HCT116 (cell line): ENCODE measurements at regions not wholly inside any gene's neighbourhood (a gene's known extent, or its start where the extent isn't known, plus 50 kb on each side); places are given as distances from the start of the nearest gene placed in this dataset.

Source experiments
- ATAC-seq: fragments of 200-7000 bp; cut with Tn5 transposase; 2 replicates; pipeline ENCODE4 v1.9.1; 2020; ENCODE audit warnings: mild to moderate bottlenecking, moderate library complexity
- BruUV-seq: library from RNA; stranded (reverse); fragments of 400-500 nt; replicated peaks from 2 replicates; lab custom pipeline; 2021; lab: Mats Ljungman, UMichigan
- CTCF ChIA-PET: fragments of 300-600 bp; sonication (Branson Sonifier 250); formaldehyde crosslinking; loops from one replicate; lab custom pipeline; 2021; ENCODE audit warnings: antibody characterized with exemption; lab: Charles Lee
- POLR2A ChIA-PET: fragments of 300-600, 350-600 bp; sonication (Branson Sonifier 250); formaldehyde crosslinking; loops from one replicate; lab custom pipeline; 2021; ENCODE audit warnings: antibody characterized with exemption; lab: Charles Lee
- RAD21 ChIA-PET, 2 experiments: fragments of 300-600 bp; sonication (Branson Sonifier 250); formaldehyde crosslinking; loops; one replicate each; lab custom pipeline; 2023; ENCODE audit warnings: low total read pairs in 2 of 2; ENCODE audit not compliant: uncharacterized antibody in 2 of 2, unreplicated experiment in 2 of 2, low non-redundant PET in 1 of 2; lab: Charles Lee
- DNase-seq: peaks from one replicate; pipeline ENCODE4 v3.0.0-alpha.2; 2010; ENCODE audit warnings: low read depth, low spot score
- H2AFZ ChIP-seq: fragments of 200-600 bp; shearing (Covaris generic), sonication (generic); 2 replicates; pipeline ENCODE4 v1.6.1; 2017; ENCODE audit warnings: low read depth, mixed run types, mixed read lengths, antibody characterized with exemption, low read length; ENCODE audit not compliant: poor library complexity, severe bottlenecking
- H3K27ac ChIP-seq: 2 replicates; pipeline ENCODE4 v1.5.1; 2012; ENCODE audit warnings: low read depth, low read length
- H3K27me3 ChIP-seq: fragments of 200-600 bp; sonication (generic); 2 replicates; pipeline ENCODE4 v1.6.1; 2016; ENCODE audit warnings: mixed run types, low read length, mixed read lengths; ENCODE audit not compliant: insufficient read depth
- H3K36me3 ChIP-seq, 2 experiments: fragments of 200-500 bp in 1 of 2; fragments of 200-600 bp in 1 of 2; sonication (Bioruptor generic) in 1 of 2; sonication (generic) in 1 of 2; 2 replicates each; pipeline versions ENCODE4 v1.5.1 to v1.6.1; 2014 to 2016; ENCODE audit warnings: low read length in 2 of 2, inconsistent platforms in 1 of 2, mixed read lengths in 1 of 2, mixed run types in 1 of 2; ENCODE audit not compliant: insufficient read depth in 2 of 2, control insufficient read depth in 1 of 2
- H3K4me1 ChIP-seq, 2 experiments: fragments of 200-600 bp in 1 of 2; sonication (generic) in 1 of 2; 2 replicates each; pipeline versions ENCODE4 v1.5.1 to v1.6.1; 2012 to 2017; ENCODE audit warnings: low read length in 2 of 2, inconsistent platforms in 1 of 2, mild to moderate bottlenecking in 1 of 2, mixed read lengths in 1 of 2, mixed run types in 1 of 2, moderate library complexity in 1 of 2; ENCODE audit not compliant: insufficient read depth in 2 of 2, control insufficient read depth in 1 of 2
- H3K4me2 ChIP-seq: fragments of 200-600 bp; sonication (generic); 2 replicates; pipeline ENCODE4 v1.6.1; 2017; ENCODE audit warnings: mixed run types, low read length, mixed read lengths
- H3K4me3 ChIP-seq, 2 experiments: fragments of 200-600 bp in 1 of 2; sonication (generic) in 1 of 2; replicated peaks in 1 of 2; 2 replicates each; pipeline ENCODE4 v1.5.1; 2011 to 2016; ENCODE audit warnings: low read length in 2 of 2, control low read depth in 1 of 2, low read depth in 1 of 2, mild to moderate bottlenecking in 1 of 2, mixed read lengths in 1 of 2, mixed run types in 1 of 2
- H3K79me2 ChIP-seq: fragments of 200-600 bp; sonication (generic); 2 replicates; pipeline ENCODE4 v1.6.1; 2017; ENCODE audit warnings: mild to moderate bottlenecking, mixed run types, low read length, moderate library complexity, mixed read lengths; ENCODE audit not compliant: insufficient read depth
- H3K9ac ChIP-seq: fragments of 200-600 bp; sonication (generic); 2 replicates; pipeline ENCODE4 v1.6.1; 2016; ENCODE audit warnings: low read length, mixed read lengths
- H3K9me2 ChIP-seq: fragments of 200-600 bp; sonication (generic), shearing (Covaris generic); 2 replicates; pipeline ENCODE4 v1.6.1; 2017; ENCODE audit warnings: mixed run types, mild to moderate bottlenecking, moderate library complexity; ENCODE audit not compliant: insufficient read depth
- H3K9me3 ChIP-seq, 2 experiments: fragments of 200-500 bp in 1 of 2; fragments of 200-600 bp in 1 of 2; sonication (Bioruptor generic) in 1 of 2; sonication (generic) in 1 of 2; 2 replicates each; pipeline ENCODE4 v1.6.1; 2014 to 2017; ENCODE audit warnings: low read length in 2 of 2, mixed read lengths in 2 of 2, inconsistent platforms in 1 of 2, low read depth in 1 of 2, mild to moderate bottlenecking in 1 of 2, mixed run types in 1 of 2, moderate library complexity in 1 of 2; ENCODE audit not compliant: control insufficient read depth in 1 of 2, insufficient read depth in 1 of 2
- H4K20me1 ChIP-seq: fragments of 200-600 bp; sonication (generic), shearing (Covaris generic); 2 replicates; pipeline ENCODE4 v1.6.1; 2017; ENCODE audit warnings: mixed run types, mild to moderate bottlenecking, moderate library complexity; ENCODE audit not compliant: insufficient read depth
- ATF3 ChIP-seq: IDR thresholded peaks from 2 replicates; pipeline ENCODE4 v1.6.1; 2012
- CBX3 ChIP-seq: IDR thresholded peaks from 2 replicates; pipeline ENCODE4 v1.6.1; 2012; ENCODE audit warnings: low read depth
- CEBPB ChIP-seq: IDR thresholded peaks from 2 replicates; pipeline ENCODE4 v1.6.1; 2012; ENCODE audit warnings: low read depth
- ELF1 ChIP-seq: IDR thresholded peaks from 2 replicates; pipeline ENCODE4 v1.6.1; 2012; ENCODE audit warnings: low read depth, borderline replicate concordance
- EZH2 ChIP-seq: fragments of 200-600 bp; sonication (generic); IDR thresholded peaks from 2 replicates; pipeline ENCODE4 v1.6.1; 2017; ENCODE audit warnings: antibody characterized with exemption, mixed run types
- FOSL1 ChIP-seq: IDR thresholded peaks from 2 replicates; pipeline ENCODE4 v1.6.1; 2012; ENCODE audit warnings: low read depth
- JUND ChIP-seq: IDR thresholded peaks from 2 replicates; pipeline ENCODE4 v1.6.1; 2012
- POLR2AphosphoS5 ChIP-seq: IDR thresholded peaks from 2 replicates; pipeline ENCODE4 v1.6.1; 2011; ENCODE audit warnings: mild to moderate bottlenecking, low read depth, low read length, moderate library complexity
- RAD21 ChIP-seq: IDR thresholded peaks from 2 replicates; pipeline ENCODE4 v1.6.1; 2012; ENCODE audit warnings: low read depth, mild to moderate bottlenecking
- REST ChIP-seq: IDR thresholded peaks from 2 replicates; pipeline ENCODE4 v1.6.1; 2012; ENCODE audit warnings: low read depth
- SP1 ChIP-seq: IDR thresholded peaks from 2 replicates; pipeline ENCODE4 v1.6.1; 2012; ENCODE audit warnings: low read depth
- SRF ChIP-seq: IDR thresholded peaks from 2 replicates; pipeline ENCODE4 v1.6.1; 2012; ENCODE audit warnings: low read depth
- YY1 ChIP-seq: IDR thresholded peaks from 2 replicates; pipeline ENCODE4 v1.6.1; 2011; ENCODE audit warnings: low read length, low read depth, moderate library complexity, mild to moderate bottlenecking; ENCODE audit not compliant: insufficient replicate concordance; ENCODE audit errors: extremely low read depth
- ZBTB33 ChIP-seq: IDR thresholded peaks from 2 replicates; pipeline ENCODE4 v1.6.1; 2011; ENCODE audit warnings: mild to moderate bottlenecking, low read length, moderate library complexity; ENCODE audit not compliant: insufficient replicate concordance; ENCODE audit errors: extremely low read depth
- ZFX ChIP-seq: fragments of 450-650 bp; IDR thresholded peaks from 2 replicates; pipeline ENCODE4 v1.6.1; 2017
- intact Hi-C: fragments of 100-400 bp; cut with micrococcal nuclease; formaldehyde crosslinking; loops from 2 replicates; pipeline ENCODE4 v1.10.0; 2022

GRCh38 chr1:228905701-228906101, 170.4 kb downstream of the RHOU start:
- H2AFZ ChIP-seq, result no peak overlapping the region
- H3K4me2 ChIP-seq, result no peak overlapping the region
- no peak overlapping the region for H3K9ac ChIP-seq
- ATAC-seq, result no peak
- RAD21 ChIA-PET, result no interaction called here
- peaks cover 11 to 14% of the 10 kb centered on the region in 2 experiments for H3K4me1 ChIP-seq
- TF ChIP-seq CBX3 (no peak), SRF (no peak), EZH2 (no peak), CEBPB (no peak), REST (no peak), ATF3 (no peak), ZFX (no peak), POLR2AphosphoS5 (no peak), FOSL1 (no peak), ZBTB33 (no peak), RAD21 (no peak), SP1 (no peak), JUND (no peak), ELF1 (no peak), YY1 (no peak)
- TF ChIP-seq, all 23 proteins: peak for 0
- no peaks in the 10 kb centered on the region for H4K20me1 ChIP-seq
- DNase-seq, result no peak
- peaks cover 14% of the 10 kb centered on the region; the same call in 1 of the 2 replicates for H3K27me3 ChIP-seq
- H3K9me3 ChIP-seq, result no peaks in the 10 kb centered on the region
- H3K27ac ChIP-seq, result no peak overlapping the region
- no TSS peak for BruUV-seq
- intact Hi-C loops, result no loop called here
- H3K36me3 ChIP-seq, result no peaks in the 10 kb centered on the region
- H3K9me2 ChIP-seq, result no peaks in the 10 kb centered on the region
- ChIA-PET CTCF (no interaction called here), POLR2A (interaction anchor here (0.7 kb wide), 1 partner anchor 645 kb away, joined by 4 read pairs; no protein-coding TSS in a partner anchor)
- H3K79me2 ChIP-seq, result no peaks in the 10 kb centered on the region
- H3K4me3 ChIP-seq, result no peak overlapping the region
